GM23338 (cell line): ENCODE measurements at regions not wholly inside any gene's neighbourhood (a gene's known extent, or its start where the extent isn't known, plus 50 kb on each side); places are given as distances from the start of the nearest gene placed in this dataset.

Experiments
- ATAC-seq: fragments of 200-7000 bp; cut with Tn5 transposase; 3 replicates; pipeline ENCODE4 v1.9.1; 2020
- DNase-seq: peaks from one replicate; pipeline ENCODE4 v3.0.0-alpha.2; 2015; ENCODE audit warnings: low spot score
- H2AFZ ChIP-seq: fragments of 200-600 bp; sonication (generic); 2 replicates; pipeline ENCODE4 v1.8.0; 2016; ENCODE audit warnings: antibody characterized with exemption, mild to moderate bottlenecking, moderate library complexity
- H3F3A ChIP-seq: fragments of 200-600 bp; sonication (generic); replicated peaks from 2 replicates; pipeline ENCODE4 v1.8.0; 2017; ENCODE audit warnings: antibody characterized with exemption, mixed run types, low read depth
- H3K27ac ChIP-seq: fragments of 200-600 bp; sonication (generic); 2 replicates; pipeline ENCODE4 v1.6.1; 2016; ENCODE audit warnings: low read depth
- H3K27me3 ChIP-seq: fragments of 200-600 bp; sonication (generic); 2 replicates; pipeline ENCODE4 v1.8.0; 2016; ENCODE audit warnings: mild to moderate bottlenecking, mixed run types, moderate library complexity; ENCODE audit not compliant: insufficient read depth
- H3K36me3 ChIP-seq: fragments of 200-600 bp; sonication (generic); 2 replicates; pipeline ENCODE4 v1.8.0; 2016; ENCODE audit warnings: mild to moderate bottlenecking; ENCODE audit not compliant: insufficient read depth
- H3K4me1 ChIP-seq: fragments of 200-600 bp; sonication (generic); 2 replicates; pipeline ENCODE4 v1.8.0; 2016; ENCODE audit warnings: mild to moderate bottlenecking, moderate library complexity; ENCODE audit not compliant: insufficient read depth
- H3K4me2 ChIP-seq: fragments of 200-600 bp; sonication (generic); 2 replicates; pipeline ENCODE4 v1.7.1; 2017; ENCODE audit warnings: mixed run types
- H3K4me3 ChIP-seq: fragments of 200-600 bp; sonication (generic); 2 replicates; pipeline ENCODE4 v1.6.1; 2016; ENCODE audit warnings: mixed run types
- H3K79me2 ChIP-seq: fragments of 200-600 bp; sonication (generic); replicated peaks from 2 replicates; pipeline ENCODE4 v1.8.0; 2017; ENCODE audit warnings: mild to moderate bottlenecking; ENCODE audit not compliant: insufficient read depth
- H3K9me2 ChIP-seq: fragments of 200-600 bp; sonication (generic); 2 replicates; pipeline ENCODE4 v1.8.0; 2017; ENCODE audit not compliant: insufficient read depth
- H4K20me1 ChIP-seq: fragments of 200-600 bp; sonication (generic); replicated peaks from 2 replicates; pipeline ENCODE4 v1.8.0; 2017; ENCODE audit warnings: mild to moderate bottlenecking; ENCODE audit not compliant: insufficient read depth
- H3K27ac Mint-ChIP-seq: 2 replicates; pipeline ENCODE4 v1.8.0; 2020; ENCODE audit warnings: inconsistent platforms, mild to moderate bottlenecking, moderate library complexity, mixed read lengths
- H3K27me3 Mint-ChIP-seq: 3 replicates; pipeline ENCODE4 v1.8.0; 2022; ENCODE audit warnings: low read depth, mild to moderate bottlenecking, moderate library complexity, mixed read lengths, inconsistent platforms; ENCODE audit not compliant: insufficient read depth, poor library complexity
- H3K36me3 Mint-ChIP-seq: 3 replicates; pipeline ENCODE4 v1.8.0; 2021; ENCODE audit warnings: low read depth, mild to moderate bottlenecking, inconsistent platforms, moderate library complexity, mixed read lengths
- H3K4me1 Mint-ChIP-seq: 3 replicates; pipeline ENCODE4 v1.8.0; 2020; ENCODE audit warnings: mild to moderate bottlenecking, inconsistent platforms, mixed read lengths
- H3K4me3 Mint-ChIP-seq: 3 replicates; pipeline ENCODE4 v1.8.0; 2021; ENCODE audit warnings: moderate library complexity, mild to moderate bottlenecking, inconsistent platforms, mixed read lengths
- H3K9me3 Mint-ChIP-seq: 3 replicates; pipeline ENCODE4 v1.8.0; 2020; ENCODE audit warnings: moderate library complexity, mild to moderate bottlenecking, inconsistent platforms, mixed read lengths
- CREB1 ChIP-seq: fragments of 250-450 bp; sonication (Bioruptor Pico); IDR thresholded peaks from 2 replicates; pipeline ENCODE4 v1.5.0; 2020; ENCODE audit warnings: low read depth, mild to moderate bottlenecking, moderate library complexity
- CTCF ChIP-seq, 2 experiments: fragments of 200-600 bp in 1 of 2; sonication (generic) in 1 of 2; conservative IDR thresholded peaks; 2 replicates each; pipeline versions ENCODE4 v1.5.1 to v1.6.1; 2016 to 2017; ENCODE audit warnings: antibody characterized with exemption in 2 of 2, low read depth in 2 of 2, mild to moderate bottlenecking in 2 of 2, moderate library complexity in 1 of 2
- EZH2phosphoT487 ChIP-seq: fragments of 200-600 bp; sonication (generic); IDR thresholded peaks from one replicate; pipeline ENCODE4 v1.8.1; 2018; ENCODE audit warnings: antibody characterized with exemption; ENCODE audit not compliant: unreplicated experiment
- JUNB ChIP-seq: IDR thresholded peaks from one replicate; pipeline ENCODE4 v1.6.1; 2016; ENCODE audit warnings: antibody characterized with exemption; ENCODE audit not compliant: unreplicated experiment
- POLR2AphosphoS5 ChIP-seq: IDR thresholded peaks from 2 replicates; pipeline ENCODE4 v1.6.1; 2016; ENCODE audit warnings: antibody characterized with exemption, low read depth
- REST ChIP-seq: IDR thresholded peaks from one replicate; pipeline ENCODE4 v1.6.1; 2018; ENCODE audit warnings: antibody characterized with exemption; ENCODE audit not compliant: unreplicated experiment
- STAT1 ChIP-seq: IDR thresholded peaks from one replicate; pipeline ENCODE4 v1.6.1; 2016; ENCODE audit warnings: antibody characterized with exemption; ENCODE audit not compliant: unreplicated experiment
- ZNF331 ChIP-seq: fragments of 250-450 bp; sonication (Bioruptor Pico); IDR thresholded peaks from 2 replicates; pipeline ENCODE4 v1.5.0; 2020; ENCODE audit warnings: low read depth, mild to moderate bottlenecking, moderate library complexity
- ZNF462 ChIP-seq: fragments of 250-450 bp; sonication (Bioruptor Pico); IDR thresholded peaks from 2 replicates; pipeline ENCODE4 v1.5.0; 2020; ENCODE audit warnings: mild to moderate bottlenecking, moderate library complexity

GRCh38 chr9:115495836-115496235 is 377.9 kb upstream of the TNC start:
- no peak overlapping the region for H3K27ac Mint-ChIP-seq

More at GRCh38 chr9:115495836-115496235, 377.9 kb upstream of the TNC start:
- Mint-ChIP-seq H3K36me3 (no peaks in the 10 kb centered on the region; the same call in 2 of the 3 replicates), H3K4me3 (no peak overlapping the region), H3K9me3 (no peaks in the 10 kb centered on the region), H3K4me1 (peaks cover 19% of the 10 kb centered on the region), H3K27me3 (no peaks in the 10 kb centered on the region)
- Histone ChIP-seq H3K9me2 (no peaks in the 10 kb centered on the region), H3K4me2 (no peak overlapping the region), H4K20me1 (peaks cover 15% of the 10 kb centered on the region; the same call in 1 of the 2 replicates), H3K79me2 (no peaks in the 10 kb centered on the region; the same call in 1 of the 2 replicates), H3K27me3 (no peaks in the 10 kb centered on the region), H2AFZ (no peak overlapping the region), H3F3A (no peaks in the 10 kb centered on the region), H3K27ac (0 out of 2 replicates have a peak overlapping the region, but pooled peaks have one; percentile 27), H3K36me3 (peaks cover 3% of the 10 kb centered on the region; the same call in 1 of the 2 replicates), H3K4me3 (no peak overlapping the region), H3K4me1 (peaks cover 28% of the 10 kb centered on the region)
- TF ChIP-seq ZNF462 (CRISPR knock-in tag) (no peak), ZNF331 (CRISPR knock-in tag) (no peak), JUNB (no peak), STAT1 (no peak), CTCF (conservative IDR thresholded peaks at IDR 0.05; ENCODE audit: low read depth in 2 of 2) (no peak), EZH2phosphoT487 (no peak), CREB1 (CRISPR knock-in tag) (no peak), POLR2AphosphoS5 (no peak), REST (no peak)
- ATAC-seq = no peak
- no peak for DNase-seq
